ENCODE measurements at regions not wholly inside any gene's neighbourhood (a gene's known extent, or its start where the extent isn't known, plus 50 kb on each side); places are given as distances from the start of the nearest gene placed in this dataset.
"Not testable (repeated sequence)": the region's sequence is repeated elsewhere in the genome, so short reads cannot be mapped to it uniquely, and the experiment has no call there.

DNA sequence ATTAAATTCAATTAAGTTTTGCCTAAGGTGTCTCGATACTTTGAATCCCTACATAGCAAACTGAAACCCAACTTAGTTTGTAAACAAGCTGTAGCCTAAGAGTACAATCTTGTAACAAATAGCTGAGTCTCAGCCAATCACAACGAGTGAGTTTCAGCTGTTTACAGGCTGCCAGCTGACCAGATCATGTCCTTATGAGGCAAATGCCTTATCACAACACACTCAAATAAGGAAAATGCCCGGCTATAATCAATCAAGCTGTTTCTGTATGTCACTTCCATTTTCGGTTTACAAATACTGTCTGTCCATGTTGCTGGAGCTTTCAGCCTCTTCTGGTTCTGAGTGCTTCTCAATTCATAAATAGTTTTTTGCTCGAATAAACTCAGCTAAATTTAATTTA lies 943.8 kb downstream of the SLC16A7 start:
- FAIRE-seq, result no peak

GRCh38 chr12:60568914-60569313 lies 973.1 kb downstream of the SLC16A7 start:
- no peak for FAIRE-seq

GRCh38 chr12:60577607-60578006 lies 981.8 kb downstream of the SLC16A7 start:
- no peak for FAIRE-seq

- FAIRE-seq, result not testable (repeated sequence)
Observed at GRCh38 chr12:60587664-60588063, 991.8 kb downstream of the SLC16A7 start.

DNA sequence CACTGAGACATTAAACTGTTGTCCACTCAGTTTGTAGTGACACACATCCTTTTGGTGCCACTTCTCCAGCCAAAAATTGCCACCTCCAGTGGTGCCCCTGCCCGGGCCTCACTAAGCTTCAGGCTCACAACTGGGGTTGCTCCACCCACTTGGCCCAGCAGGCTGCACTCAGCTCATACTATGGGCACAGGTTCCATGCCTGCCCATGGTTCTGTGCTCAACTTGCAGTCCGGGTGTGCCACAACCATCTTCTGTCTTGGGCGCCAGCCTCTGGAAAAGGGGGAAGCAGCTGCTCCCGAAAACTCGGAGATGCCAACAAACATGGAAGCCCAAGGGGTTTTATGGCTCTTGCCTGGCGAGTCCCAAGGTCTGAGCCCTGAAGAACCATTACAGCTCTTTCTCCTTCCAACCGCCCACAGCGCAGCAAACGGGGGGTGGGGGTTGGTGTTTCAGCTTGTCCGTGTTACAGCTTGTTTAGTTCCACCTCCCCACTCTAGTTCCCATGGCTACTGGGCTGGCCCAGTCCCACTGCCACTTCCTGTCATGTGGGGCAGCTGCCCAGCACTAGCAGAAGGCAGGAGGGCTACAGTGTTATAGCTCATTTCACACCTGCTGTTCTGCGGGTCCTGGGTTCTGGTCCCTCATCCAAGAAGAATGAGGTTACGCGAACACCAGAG lies 998.3 kb downstream of the SLC16A7 start:
- no peak for FAIRE-seq

DNA sequence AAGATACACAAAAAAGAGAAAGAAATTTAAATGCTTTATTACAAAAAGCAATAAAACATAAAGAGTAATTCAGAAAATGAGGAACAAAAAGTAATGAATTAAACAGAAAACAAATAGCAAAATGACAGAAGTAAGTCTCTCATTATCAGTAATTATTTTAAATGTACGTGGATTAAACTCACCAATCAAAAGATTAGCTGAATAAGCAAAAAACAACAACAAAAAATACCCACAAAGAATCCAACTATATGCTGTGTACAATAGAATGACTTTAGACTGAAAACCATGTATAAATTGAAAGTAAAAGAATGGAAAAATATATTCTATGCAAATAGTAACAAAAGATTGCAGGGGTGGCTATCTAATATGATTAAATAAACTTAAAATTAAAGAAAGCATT lies 1006.8 kb downstream of the SLC16A7 start:
- FAIRE-seq, result no peak

DNA sequence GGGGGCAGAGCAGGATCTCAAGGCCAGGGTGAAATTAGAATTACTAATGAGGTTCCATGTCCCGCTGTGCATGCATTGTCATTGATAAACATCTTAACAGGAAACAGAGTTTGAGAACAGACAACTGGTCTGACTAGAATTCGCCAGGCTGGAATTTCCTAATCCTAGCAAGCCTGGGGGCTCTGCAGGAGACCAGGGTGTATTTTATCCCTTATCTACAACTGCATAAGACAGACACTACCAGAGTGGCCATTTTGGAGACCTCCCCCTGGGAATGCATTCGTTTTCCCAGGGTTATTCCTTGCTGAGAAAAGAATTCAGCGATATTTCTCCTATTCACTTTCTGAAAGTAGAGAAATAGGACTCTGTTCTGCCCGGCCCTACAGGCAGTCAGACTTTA lies 1007.6 kb downstream of the SLC16A7 start:
- not testable (repeated sequence) for FAIRE-seq

GRCh38 chr12:60616400-60616799 lies 1020.6 kb downstream of the SLC16A7 start:
- no peak for FAIRE-seq

DNA sequence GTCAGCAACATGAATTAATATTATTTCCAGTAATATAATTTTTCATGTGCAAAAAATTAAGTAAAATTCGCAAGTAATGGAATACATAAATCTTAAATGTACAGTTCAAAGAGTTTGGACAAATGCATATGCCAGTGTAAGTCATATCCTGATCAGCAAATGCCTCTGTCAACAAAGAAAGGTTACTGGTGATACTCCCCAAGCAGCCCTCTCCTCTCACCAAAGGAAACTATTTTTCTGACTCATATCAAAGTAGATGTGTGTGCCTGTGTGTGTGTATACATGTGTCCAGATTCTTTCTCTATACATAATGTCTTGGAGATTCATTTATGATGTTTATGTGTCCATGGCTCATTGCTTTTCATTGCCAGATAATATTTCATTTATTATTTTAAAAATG lies 1035.0 kb downstream of the SLC16A7 start:
- no peak for FAIRE-seq

GRCh38 chr12:60644076-60644475 lies 1048.2 kb downstream of the SLC16A7 start:
- no peak for FAIRE-seq

- no peak for FAIRE-seq
Observed at GRCh38 chr12:60666895-60667294, 1071.1 kb downstream of the SLC16A7 start.

DNA sequence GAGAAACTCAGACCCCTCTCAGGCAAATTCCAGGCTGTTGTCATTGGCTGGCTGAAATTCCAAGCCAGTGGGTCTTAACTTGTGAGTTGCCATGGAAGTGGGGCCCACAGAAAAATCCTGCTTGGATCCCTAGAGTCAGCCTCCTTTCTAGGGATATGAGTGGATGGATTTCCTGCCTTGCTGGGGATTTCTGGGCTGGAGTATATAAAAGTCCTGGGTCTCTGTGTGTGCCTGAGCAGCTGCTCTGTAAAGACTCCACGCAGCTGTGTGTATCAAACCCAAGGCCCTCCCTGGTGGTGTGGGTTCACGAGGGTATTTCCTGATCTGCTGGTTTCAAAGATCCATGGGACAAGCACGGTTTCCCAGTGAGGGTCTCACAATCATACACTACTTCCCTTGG lies 1077.1 kb downstream of the SLC16A7 start:
- FAIRE-seq, result no peak

- FAIRE-seq, result no peak
Observed at GRCh38 chr12:60684988-60685655, 1089.3 kb downstream of the SLC16A7 start.

DNA sequence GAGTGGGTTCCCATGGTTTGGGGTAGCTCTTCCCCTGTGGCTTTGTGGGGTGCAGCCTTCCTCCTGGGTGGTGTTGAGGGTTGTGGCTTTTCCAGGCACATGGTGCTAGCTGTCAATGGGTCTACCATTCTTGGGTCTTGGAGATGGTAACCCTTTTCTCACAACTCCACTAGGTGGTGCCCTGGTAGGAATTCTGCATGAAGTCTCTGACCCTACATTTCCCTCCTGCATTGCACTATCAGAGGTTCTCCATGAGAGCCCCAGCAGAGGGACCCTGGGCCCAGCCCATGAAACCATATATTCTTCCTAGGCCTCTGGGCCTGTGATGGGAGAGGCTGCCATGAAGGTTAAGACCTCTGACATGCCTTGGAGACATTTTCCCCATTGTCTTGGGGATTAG lies 1093.3 kb downstream of the SLC16A7 start:
- FAIRE-seq, result no peak

DNA sequence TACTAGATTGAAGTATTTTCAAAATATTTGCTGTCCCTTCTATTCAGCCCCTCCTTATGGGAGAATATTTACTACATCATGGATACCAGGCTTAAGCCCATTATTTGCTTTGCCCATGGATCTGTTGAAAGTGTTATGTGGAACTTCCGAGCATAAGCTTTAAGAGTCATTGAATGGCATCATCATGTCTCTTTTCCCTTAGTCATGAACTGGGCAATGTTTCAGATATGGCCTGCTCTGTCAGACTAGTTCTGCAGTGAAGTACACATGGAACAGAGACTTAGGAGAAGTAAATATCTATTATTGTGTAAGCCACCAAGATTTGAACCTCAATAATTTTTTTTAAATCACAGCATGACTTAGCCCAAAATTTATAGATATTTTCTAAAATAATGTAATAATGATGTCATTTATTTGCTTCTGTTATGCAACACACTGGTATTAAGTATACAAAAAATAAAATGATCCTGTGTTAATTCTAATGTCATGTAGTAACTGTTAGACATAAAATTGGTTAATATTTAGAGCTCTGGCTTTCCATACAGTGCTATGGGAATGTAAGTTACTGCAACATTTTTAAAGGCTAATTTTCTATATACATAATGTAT lies 1097.3 kb downstream of the SLC16A7 start:
- FAIRE-seq, result no peak

GRCh38 chr12:60704171-60704914 lies 1108.5 kb downstream of the SLC16A7 start:
- no peak for FAIRE-seq

DNA sequence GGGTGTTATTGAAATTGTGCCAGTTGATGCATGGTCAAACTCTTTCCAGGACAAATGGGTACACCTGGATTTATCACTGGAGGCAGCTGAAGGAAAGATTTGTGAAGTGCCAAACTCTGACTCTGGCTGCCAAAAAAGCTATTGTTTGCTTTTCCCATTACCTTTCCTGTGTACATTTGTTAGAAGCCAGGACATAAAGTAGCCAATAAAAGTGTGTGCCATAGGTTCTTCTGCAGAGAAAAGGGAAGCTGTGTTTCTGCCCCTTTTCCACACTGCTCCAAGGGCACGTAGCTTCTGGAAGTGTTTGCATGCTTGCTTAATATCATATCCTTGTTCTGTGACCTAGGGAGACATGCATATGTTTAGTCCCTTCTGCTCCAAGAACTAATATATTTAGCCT lies 1114.4 kb downstream of the SLC16A7 start:
- no peak for FAIRE-seq

DNA sequence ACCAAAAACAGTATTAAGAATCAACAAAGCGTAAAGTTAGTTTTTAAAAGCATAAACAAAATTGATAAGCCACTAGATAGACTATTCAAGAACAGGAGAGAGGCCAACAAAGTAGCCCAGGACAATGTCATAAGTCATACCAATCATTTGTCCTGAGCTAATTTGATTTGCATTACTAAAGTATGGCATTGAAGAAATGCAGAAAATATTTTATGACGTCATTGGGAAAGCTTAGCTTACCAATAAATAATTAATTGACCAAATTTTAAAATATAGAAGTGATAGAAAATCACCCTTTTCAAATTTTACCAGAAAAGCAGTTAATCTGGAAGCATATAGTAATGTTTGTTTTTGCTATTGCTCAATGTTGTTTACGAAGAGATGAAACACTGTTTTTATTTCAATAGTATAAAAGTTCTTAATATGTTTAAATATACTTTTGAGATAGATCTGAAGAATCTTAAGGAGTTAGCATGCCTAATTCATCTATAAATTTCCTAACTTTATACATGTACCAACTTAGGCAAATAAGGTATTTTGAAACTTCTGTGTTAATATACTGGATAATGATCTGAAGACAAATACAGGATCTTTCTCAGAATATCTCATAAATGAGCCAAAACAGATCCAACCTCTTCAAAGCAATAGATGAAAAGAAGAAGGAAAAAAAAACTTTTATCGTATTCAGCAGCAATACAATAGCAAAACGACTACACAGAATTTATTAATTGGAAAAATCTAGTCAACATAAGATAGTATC lies 1118.5 kb downstream of the SLC16A7 start:
- FAIRE-seq, result no peak

DNA sequence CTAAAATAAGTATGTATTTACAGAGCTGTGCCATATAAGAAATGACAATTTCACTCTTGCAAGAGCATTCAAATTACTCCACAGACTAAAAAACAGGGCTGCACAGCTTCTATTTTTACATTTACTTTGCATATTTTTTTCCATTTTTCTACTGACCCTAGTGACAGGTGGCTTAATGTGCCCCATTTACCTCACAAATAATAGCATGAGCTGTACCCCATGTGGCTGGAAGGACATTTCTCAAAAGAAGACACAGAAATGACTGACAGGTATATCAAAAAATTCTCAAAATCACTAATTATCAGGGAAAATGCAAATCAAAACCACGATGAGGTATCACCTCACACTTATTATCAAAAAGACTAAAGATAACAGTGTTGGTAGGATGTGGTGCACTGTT lies 1128.6 kb downstream of the SLC16A7 start:
- FAIRE-seq, result no peak

DNA sequence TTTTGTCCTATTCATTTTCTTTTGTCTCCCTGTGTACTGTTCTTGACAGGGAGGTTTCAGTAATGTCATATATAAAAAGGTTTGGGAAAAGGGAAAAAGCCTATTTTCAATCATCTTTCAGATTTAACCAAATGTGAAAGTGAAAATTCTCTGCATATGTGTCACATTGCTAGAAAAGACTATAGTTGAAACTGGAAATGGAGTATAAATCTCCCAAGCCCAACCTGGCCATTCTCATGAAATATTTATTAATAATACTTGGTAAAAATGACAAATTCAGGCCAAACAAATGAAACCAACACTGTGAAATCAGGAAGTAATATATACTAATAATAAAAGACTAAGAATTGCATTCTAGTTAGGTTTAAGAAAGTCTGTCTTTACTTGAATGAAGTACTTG lies 1129.2 kb downstream of the SLC16A7 start:
- FAIRE-seq, result no peak

GRCh38 chr12:60752589-60752988 lies 1156.8 kb downstream of the SLC16A7 start:
- FAIRE-seq, result no peak

GRCh38 chr12:60758224-60758623 lies 1162.4 kb downstream of the SLC16A7 start:
- no peak for FAIRE-seq

DNA sequence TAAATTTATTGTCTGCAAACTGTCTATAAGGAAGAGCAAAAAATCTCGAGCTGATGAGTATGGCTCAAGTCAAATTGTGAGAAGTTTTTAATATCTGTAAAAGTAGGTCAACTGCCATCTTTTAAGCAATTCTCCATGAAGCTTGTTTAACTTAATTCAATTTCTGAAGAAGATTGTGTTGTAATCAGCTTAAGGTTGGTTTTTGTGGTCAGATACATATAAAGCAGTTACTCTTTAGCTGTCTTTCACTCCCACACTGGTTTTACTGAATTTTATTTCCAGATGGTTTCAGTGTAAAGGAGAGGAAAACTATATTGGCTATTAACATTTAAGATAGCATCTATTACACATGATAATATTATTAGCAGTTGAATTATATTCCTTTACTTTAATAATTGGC lies 1165.1 kb downstream of the SLC16A7 start:
- FAIRE-seq, result no peak

Measured in TTC549 (cell line).